ENCODE measurements at regions not wholly inside any gene's neighbourhood (a gene's known extent, or its start where the extent isn't known, plus 50 kb on each side); places are given as distances from the start of the nearest gene placed in this dataset.

- no peak for DNase-seq (ENCODE audit: low spot score)
- Mint-ChIP-seq H3K36me3 (no peaks in the 10 kb centered on the region), H3K27ac (no peak overlapping the region)
Observed at GRCh38 chr2:37460896-37461229, 116.4 kb downstream of the QPCT start.

GRCh38 chr2:37464067-37464466 lies 119.6 kb downstream of the QPCT start:
- H3K27ac Mint-ChIP-seq: no peak overlapping the region
- H3K27me3 Mint-ChIP-seq (ENCODE audit: low read depth): no peaks in the 10 kb centered on the region
- no peak overlapping the region for H3K4me3 Mint-ChIP-seq
- ATAC-seq (0 out of 2 replicates have a peak, but pooled peaks have one; percentile 34), DNase-seq (ENCODE audit: low spot score) (no peak)
- peaks cover 2% of the 10 kb centered on the region; the same call in 1 of the 2 replicates for H3K4me1 Mint-ChIP-seq
- H3K9me3 Mint-ChIP-seq: no peaks in the 10 kb centered on the region
- POLR2A ChIA-PET: no interaction called here
- CTCF ChIA-PET: no interaction called here
- H3K36me3 Mint-ChIP-seq: no peaks in the 10 kb centered on the region
- TF ChIP-seq TEAD4 (CRISPR knock-in tag; IDR thresholded peaks at IDR 0.05) (no peak), NR1H2 (CRISPR knock-in tag; IDR thresholded peaks at IDR 0.05) (no peak), NFE2L1 (CRISPR knock-in tag; IDR thresholded peaks at IDR 0.05) (no peak), EMX1 (CRISPR knock-in tag; IDR thresholded peaks at IDR 0.05) (no peak), TEAD1 (CRISPR knock-in tag; IDR thresholded peaks at IDR 0.05) (no peak), ZNF671 (CRISPR knock-in tag; IDR thresholded peaks at IDR 0.05) (no peak), GTF2I (CRISPR knock-in tag; conservative IDR thresholded peaks at IDR 0.05) (no peak), ZBTB43 (CRISPR knock-in tag; IDR thresholded peaks at IDR 0.05) (no peak), MYBL2 (CRISPR knock-in tag; IDR thresholded peaks at IDR 0.05) (no peak), NR2C2 (CRISPR knock-in tag; IDR thresholded peaks at IDR 0.05) (no peak), ESRRA (CRISPR knock-in tag; IDR thresholded peaks at IDR 0.05; ENCODE audit: borderline replicate concordance) (no peak), CBFB (CRISPR knock-in tag; IDR thresholded peaks at IDR 0.05; ENCODE audit: low read depth) (no peak), ZNF317 (CRISPR knock-in tag; IDR thresholded peaks at IDR 0.05; ENCODE audit: borderline replicate concordance, low read depth) (no peak)
- TF ChIP-seq, protein P1, sequence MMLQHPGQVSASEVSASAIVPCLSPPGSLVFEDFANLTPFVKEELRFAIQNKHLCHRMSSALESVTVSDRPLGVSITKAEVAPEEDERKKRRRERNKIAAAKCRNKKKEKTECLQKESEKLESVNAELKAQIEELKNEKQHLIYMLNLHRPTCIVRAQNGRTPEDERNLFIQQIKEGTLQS (CRISPR knock-in tag; conservative IDR thresholded peaks at IDR 0.05): no peak
- TF ChIP-seq, protein P2, sequence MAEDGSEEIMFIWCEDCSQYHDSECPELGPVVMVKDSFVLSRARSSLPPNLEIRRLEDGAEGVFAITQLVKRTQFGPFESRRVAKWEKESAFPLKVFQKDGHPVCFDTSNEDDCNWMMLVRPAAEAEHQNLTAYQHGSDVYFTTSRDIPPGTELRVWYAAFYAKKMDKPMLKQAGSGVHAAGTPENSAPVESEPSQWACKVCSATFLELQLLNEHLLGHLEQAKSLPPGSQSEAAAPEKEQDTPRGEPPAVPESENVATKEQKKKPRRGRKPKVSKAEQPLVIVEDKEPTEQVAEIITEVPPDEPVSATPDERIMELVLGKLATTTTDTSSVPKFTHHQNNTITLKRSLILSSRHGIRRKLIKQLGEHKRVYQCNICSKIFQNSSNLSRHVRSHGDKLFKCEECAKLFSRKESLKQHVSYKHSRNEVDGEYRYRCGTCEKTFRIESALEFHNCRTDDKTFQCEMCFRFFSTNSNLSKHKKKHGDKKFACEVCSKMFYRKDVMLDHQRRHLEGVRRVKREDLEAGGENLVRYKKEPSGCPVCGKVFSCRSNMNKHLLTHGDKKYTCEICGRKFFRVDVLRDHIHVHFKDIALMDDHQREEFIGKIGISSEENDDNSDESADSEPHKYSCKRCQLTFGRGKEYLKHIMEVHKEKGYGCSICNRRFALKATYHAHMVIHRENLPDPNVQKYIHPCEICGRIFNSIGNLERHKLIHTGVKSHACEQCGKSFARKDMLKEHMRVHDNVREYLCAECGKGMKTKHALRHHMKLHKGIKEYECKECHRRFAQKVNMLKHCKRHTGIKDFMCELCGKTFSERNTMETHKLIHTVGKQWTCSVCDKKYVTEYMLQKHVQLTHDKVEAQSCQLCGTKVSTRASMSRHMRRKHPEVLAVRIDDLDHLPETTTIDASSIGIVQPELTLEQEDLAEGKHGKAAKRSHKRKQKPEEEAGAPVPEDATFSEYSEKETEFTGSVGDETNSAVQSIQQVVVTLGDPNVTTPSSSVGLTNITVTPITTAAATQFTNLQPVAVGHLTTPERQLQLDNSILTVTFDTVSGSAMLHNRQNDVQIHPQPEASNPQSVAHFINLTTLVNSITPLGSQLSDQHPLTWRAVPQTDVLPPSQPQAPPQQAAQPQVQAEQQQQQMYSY (CRISPR knock-in tag; IDR thresholded peaks at IDR 0.05): no peak
- TF ChIP-seq, protein P3, sequence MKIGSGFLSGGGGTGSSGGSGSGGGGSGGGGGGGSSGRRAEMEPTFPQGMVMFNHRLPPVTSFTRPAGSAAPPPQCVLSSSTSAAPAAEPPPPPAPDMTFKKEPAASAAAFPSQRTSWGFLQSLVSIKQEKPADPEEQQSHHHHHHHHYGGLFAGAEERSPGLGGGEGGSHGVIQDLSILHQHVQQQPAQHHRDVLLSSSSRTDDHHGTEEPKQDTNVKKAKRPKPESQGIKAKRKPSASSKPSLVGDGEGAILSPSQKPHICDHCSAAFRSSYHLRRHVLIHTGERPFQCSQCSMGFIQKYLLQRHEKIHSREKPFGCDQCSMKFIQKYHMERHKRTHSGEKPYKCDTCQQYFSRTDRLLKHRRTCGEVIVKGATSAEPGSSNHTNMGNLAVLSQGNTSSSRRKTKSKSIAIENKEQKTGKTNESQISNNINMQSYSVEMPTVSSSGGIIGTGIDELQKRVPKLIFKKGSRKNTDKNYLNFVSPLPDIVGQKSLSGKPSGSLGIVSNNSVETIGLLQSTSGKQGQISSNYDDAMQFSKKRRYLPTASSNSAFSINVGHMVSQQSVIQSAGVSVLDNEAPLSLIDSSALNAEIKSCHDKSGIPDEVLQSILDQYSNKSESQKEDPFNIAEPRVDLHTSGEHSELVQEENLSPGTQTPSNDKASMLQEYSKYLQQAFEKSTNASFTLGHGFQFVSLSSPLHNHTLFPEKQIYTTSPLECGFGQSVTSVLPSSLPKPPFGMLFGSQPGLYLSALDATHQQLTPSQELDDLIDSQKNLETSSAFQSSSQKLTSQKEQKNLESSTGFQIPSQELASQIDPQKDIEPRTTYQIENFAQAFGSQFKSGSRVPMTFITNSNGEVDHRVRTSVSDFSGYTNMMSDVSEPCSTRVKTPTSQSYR (CRISPR knock-in tag; IDR thresholded peaks at IDR 0.05): no peak

More at GRCh38 chr2:37460896-37461229, 116.4 kb downstream of the QPCT start:
- Mint-ChIP-seq H3K9me3 (no peaks in the 10 kb centered on the region), H3K4me1 (peaks cover 2% of the 10 kb centered on the region; the same call in 1 of the 2 replicates), H3K4me3 (no peak overlapping the region), H3K27me3 (ENCODE audit: low read depth) (no peaks in the 10 kb centered on the region)
- TF ChIP-seq, protein P1 (CRISPR knock-in tag; conservative IDR thresholded peaks at IDR 0.05): no peak
- no peak for TF ChIP-seq GTF2I (CRISPR knock-in tag; conservative IDR thresholded peaks at IDR 0.05)
- TF ChIP-seq ZNF232 (CRISPR knock-in tag; IDR thresholded peaks at IDR 0.05): no peak
- TF ChIP-seq ESRRA (CRISPR knock-in tag; IDR thresholded peaks at IDR 0.05; ENCODE audit: borderline replicate concordance): no peak
- no peak for TF ChIP-seq NFATC4 (CRISPR knock-in tag; IDR thresholded peaks at IDR 0.05)
- no peak for TF ChIP-seq MXD4 (CRISPR knock-in tag; IDR thresholded peaks at IDR 0.05; ENCODE audit: borderline replicate concordance)
- TF ChIP-seq ZNF532 (CRISPR knock-in tag; IDR thresholded peaks at IDR 0.05; ENCODE audit: borderline replicate concordance): no peak
- ChIA-PET CTCF (no interaction called here), POLR2A (no interaction called here)
- no peak for ATAC-seq

Measured in WTC11 (cell line).